OCI-LY7 (cell line): ENCODE measurements at regions not wholly inside any gene's neighbourhood (a gene's known extent, or its start where the extent isn't known, plus 50 kb on each side); places are given as distances from the start of the nearest gene placed in this dataset.

Experiments used
- BruUV-seq: library from RNA; stranded (reverse); fragments of 400-500 nt; replicated peaks from 2 replicates; lab custom pipeline; 2021; lab: Mats Ljungman, UMichigan
- CTCF ChIA-PET: fragments of 300-600 bp; sonication (Branson Sonifier 250); formaldehyde crosslinking; loops from one replicate; lab custom pipeline; 2022; ENCODE audit warnings: antibody characterized with exemption; ENCODE audit not compliant: unreplicated experiment; lab: Charles Lee
- POLR2A ChIA-PET: fragments of 300-600 bp; sonication (Branson Sonifier 250); formaldehyde crosslinking; loops from one replicate; lab custom pipeline; 2022; ENCODE audit warnings: antibody characterized with exemption; lab: Charles Lee
- DNase-seq: peaks from one replicate; pipeline ENCODE4 v3.0.0-alpha.2; 2015; ENCODE audit warnings: low spot score
- H2AFZ ChIP-seq: fragments of 200-600 bp; sonication (generic), shearing (Covaris generic); 2 replicates; pipeline ENCODE4 v1.6.1; 2014; ENCODE audit warnings: mild to moderate bottlenecking, antibody characterized with exemption, low read length, moderate library complexity
- H3K27ac ChIP-seq: fragments of 200-600 bp; sonication (generic); 2 replicates; pipeline ENCODE4 v1.5.1; 2014; ENCODE audit warnings: mixed run types, low read depth, mild to moderate bottlenecking, moderate library complexity, low read length, inconsistent platforms; ENCODE audit not compliant: poor library complexity, severe bottlenecking
- H3K36me3 ChIP-seq: fragments of 200-600 bp; sonication (generic); 2 replicates; pipeline ENCODE4 v1.6.1; 2014; ENCODE audit warnings: mild to moderate bottlenecking, antibody characterized with exemption, low read length, moderate library complexity, mixed read lengths; ENCODE audit not compliant: insufficient read depth
- H3K4me1 ChIP-seq: fragments of 200-600 bp; sonication (generic); 2 replicates; pipeline ENCODE4 v1.5.1; 2014; ENCODE audit warnings: mild to moderate bottlenecking, low read length; ENCODE audit not compliant: insufficient read depth, poor library complexity, severe bottlenecking
- H3K4me2 ChIP-seq: fragments of 200-600 bp; sonication (generic); 2 replicates; pipeline ENCODE4 v1.6.1; 2014; ENCODE audit warnings: mild to moderate bottlenecking, low read length
- H3K4me3 ChIP-seq: fragments of 200-600 bp; sonication (generic); 2 replicates; pipeline ENCODE4 v1.5.1; 2014; ENCODE audit warnings: mild to moderate bottlenecking, low read depth, low read length; ENCODE audit not compliant: poor library complexity, severe bottlenecking
- H3K79me2 ChIP-seq: fragments of 200-600 bp; sonication (generic); 2 replicates; pipeline ENCODE4 v1.6.1; 2016; ENCODE audit warnings: low read depth, mild to moderate bottlenecking, low read length, moderate library complexity, mixed read lengths; ENCODE audit not compliant: insufficient read depth
- H3K9me2 ChIP-seq: fragments of 200-600 bp; sonication (generic); 2 replicates; pipeline ENCODE4 v1.6.1; 2016; ENCODE audit warnings: mild to moderate bottlenecking, low read length, mixed read lengths; ENCODE audit not compliant: insufficient read depth
- H3K9me3 ChIP-seq: fragments of 200-600 bp; sonication (generic); 2 replicates; pipeline ENCODE4 v1.6.1; 2014; ENCODE audit warnings: mild to moderate bottlenecking, mixed run types, low read length, mixed read lengths
- H4K20me1 ChIP-seq: fragments of 200-600 bp; sonication (generic); 2 replicates; pipeline ENCODE4 v1.6.1; 2014; ENCODE audit warnings: mild to moderate bottlenecking, antibody characterized with exemption, low read length, moderate library complexity, mixed read lengths; ENCODE audit not compliant: insufficient read depth
- EZH2phosphoT487 ChIP-seq: fragments of 200-600 bp; sonication (generic); IDR thresholded peaks from 2 replicates; pipeline ENCODE4 v1.6.1; 2018; ENCODE audit warnings: low read depth, borderline replicate concordance, mild to moderate bottlenecking, mixed run types, antibody characterized with exemption, low read length, moderate library complexity, mixed read lengths
- intact Hi-C: fragments of 100-400 bp; cut with micrococcal nuclease; formaldehyde crosslinking; loops from one replicate; pipeline ENCODE4 v1.10.0; 2022; ENCODE audit not compliant: unreplicated experiment
- TF ChIP-seq, protein P1 (sequence below): fragments of 200-600 bp; sonication (generic); conservative IDR thresholded peaks from 2 replicates; pipeline ENCODE4 v1.5.1; 2014; ENCODE audit warnings: mild to moderate bottlenecking, antibody characterized with exemption, low read length, moderate library complexity, mixed read lengths

DNA sequence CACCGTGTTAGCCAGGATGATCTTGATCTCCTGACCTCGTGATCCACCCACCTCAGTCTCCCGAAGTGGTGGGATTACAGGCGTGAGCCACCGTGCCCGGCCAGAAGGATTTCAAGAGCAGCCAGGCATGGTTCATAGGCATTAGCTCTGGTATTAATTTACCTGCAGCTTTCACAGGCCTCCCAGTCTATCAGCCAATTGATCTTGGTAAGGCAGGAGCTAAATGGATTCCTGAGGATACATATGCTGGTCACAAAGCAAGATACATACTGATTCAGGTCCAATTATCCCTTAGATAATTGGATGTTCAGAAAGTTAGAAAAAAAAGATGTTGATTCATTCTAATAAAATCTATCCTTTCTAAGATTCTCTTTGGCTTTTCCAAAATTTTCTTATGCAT, 487.1 kb downstream of the TLE1 start:
- DNase-seq = no peak
- H3K27ac ChIP-seq = no peak overlapping the region
- no peaks in the 10 kb centered on the region for H3K79me2 ChIP-seq
- no peak overlapping the region for H3K4me3 ChIP-seq
- intact Hi-C loops = no loop called here
- no peak overlapping the region for H3K4me2 ChIP-seq
- H3K9me2 ChIP-seq = no peaks in the 10 kb centered on the region
- no peak for TF ChIP-seq EZH2phosphoT487
- TF ChIP-seq, protein P1, sequence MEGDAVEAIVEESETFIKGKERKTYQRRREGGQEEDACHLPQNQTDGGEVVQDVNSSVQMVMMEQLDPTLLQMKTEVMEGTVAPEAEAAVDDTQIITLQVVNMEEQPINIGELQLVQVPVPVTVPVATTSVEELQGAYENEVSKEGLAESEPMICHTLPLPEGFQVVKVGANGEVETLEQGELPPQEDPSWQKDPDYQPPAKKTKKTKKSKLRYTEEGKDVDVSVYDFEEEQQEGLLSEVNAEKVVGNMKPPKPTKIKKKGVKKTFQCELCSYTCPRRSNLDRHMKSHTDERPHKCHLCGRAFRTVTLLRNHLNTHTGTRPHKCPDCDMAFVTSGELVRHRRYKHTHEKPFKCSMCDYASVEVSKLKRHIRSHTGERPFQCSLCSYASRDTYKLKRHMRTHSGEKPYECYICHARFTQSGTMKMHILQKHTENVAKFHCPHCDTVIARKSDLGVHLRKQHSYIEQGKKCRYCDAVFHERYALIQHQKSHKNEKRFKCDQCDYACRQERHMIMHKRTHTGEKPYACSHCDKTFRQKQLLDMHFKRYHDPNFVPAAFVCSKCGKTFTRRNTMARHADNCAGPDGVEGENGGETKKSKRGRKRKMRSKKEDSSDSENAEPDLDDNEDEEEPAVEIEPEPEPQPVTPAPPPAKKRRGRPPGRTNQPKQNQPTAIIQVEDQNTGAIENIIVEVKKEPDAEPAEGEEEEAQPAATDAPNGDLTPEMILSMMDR = no peak
- H3K4me1 ChIP-seq = no peaks in the 10 kb centered on the region
- ChIA-PET POLR2A (no interaction called here), CTCF (no interaction called here)
- H2AFZ ChIP-seq = no peak overlapping the region
- no peaks in the 10 kb centered on the region for H4K20me1 ChIP-seq
- H3K36me3 ChIP-seq = no peaks in the 10 kb centered on the region
- BruUV-seq = no TSS peak
- H3K9me3 ChIP-seq = no peaks in the 10 kb centered on the region

DNA sequence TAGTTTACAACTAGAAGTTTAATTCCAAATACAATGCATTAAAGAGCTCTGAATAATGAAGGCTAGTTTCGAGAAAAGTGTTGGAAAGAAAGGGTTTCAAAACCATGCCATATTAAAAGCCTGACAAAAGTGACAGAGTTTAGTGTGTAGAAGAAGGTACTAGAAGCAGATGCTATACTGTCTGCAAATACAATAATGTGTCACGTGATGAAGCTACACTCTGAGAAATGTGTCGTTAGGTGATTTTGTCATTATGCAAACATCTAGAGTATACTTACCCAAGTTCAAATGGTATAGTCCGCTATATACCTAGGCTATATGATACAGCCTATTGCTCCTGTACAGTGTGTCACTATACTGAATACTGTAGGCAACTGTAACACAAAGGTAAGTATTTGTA, 494.1 kb downstream of the TLE1 start:
- DNase-seq = no peak
- no peaks in the 10 kb centered on the region for H3K9me3 ChIP-seq
- no peaks in the 10 kb centered on the region for H3K36me3 ChIP-seq
- TF ChIP-seq EZH2phosphoT487 = no peak
- no peaks in the 10 kb centered on the region for H3K4me1 ChIP-seq
- POLR2A ChIA-PET = no interaction called here
- no peak overlapping the region for H2AFZ ChIP-seq
- no peak overlapping the region for H3K4me2 ChIP-seq
- no peak overlapping the region for H3K27ac ChIP-seq
- intact Hi-C loops = no loop called here
- H4K20me1 ChIP-seq = no peaks in the 10 kb centered on the region
- CTCF ChIA-PET = no interaction called here
- H3K4me3 ChIP-seq = no peak overlapping the region
- H3K9me2 ChIP-seq = no peaks in the 10 kb centered on the region
- BruUV-seq = no TSS peak
- no peaks in the 10 kb centered on the region for H3K79me2 ChIP-seq

DNA sequence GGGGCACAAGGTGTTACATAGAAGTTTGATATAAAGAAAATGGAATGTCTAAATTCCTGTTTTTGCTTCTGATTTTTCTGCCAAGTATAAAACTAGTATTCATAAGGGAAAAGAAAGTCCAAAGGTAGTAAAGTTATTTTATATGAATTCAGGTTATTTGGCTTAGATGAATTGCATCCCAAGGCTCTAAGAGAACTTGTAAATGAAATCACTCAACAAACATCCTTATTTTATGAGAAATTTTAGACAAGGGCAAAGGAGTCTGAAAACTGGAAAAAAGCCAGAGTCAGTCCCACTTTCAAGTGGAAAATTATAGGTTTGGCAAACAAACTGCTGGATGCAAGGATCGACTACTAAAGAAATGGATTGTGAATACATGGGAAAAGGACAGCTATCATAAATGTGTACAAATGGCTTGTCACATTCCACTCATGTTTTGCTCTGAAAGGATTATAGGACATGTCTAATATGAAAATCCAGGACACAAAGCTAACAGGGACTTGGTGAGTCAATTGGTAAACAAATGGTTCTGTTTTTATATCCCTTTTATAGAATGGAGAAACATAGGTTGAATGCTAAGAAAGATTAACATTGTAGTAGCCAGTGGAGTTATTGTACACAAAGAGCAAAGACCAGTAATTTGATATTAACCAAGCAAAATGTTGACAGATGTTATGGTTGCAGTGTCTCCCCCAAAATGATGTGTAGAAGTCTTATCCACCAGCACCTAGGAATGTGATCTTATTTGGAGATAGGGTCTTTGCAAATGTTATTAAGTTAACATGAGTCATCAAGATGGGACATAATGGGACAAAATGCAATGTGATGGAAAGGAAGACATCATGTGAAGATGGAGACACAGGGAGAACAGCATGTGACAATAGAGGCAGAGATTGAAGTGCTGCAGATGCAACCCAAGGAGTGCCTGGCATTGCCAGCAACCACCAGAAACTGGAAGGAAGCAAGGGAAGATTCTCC, 495.7 kb downstream of the TLE1 start:
- Histone ChIP-seq H3K4me2 (no peak overlapping the region), H3K79me2 (no peaks in the 10 kb centered on the region), H3K9me2 (no peaks in the 10 kb centered on the region), H3K9me3 (no peaks in the 10 kb centered on the region), H3K4me3 (no peak overlapping the region), H3K27ac (no peak overlapping the region), H3K4me1 (no peaks in the 10 kb centered on the region), H3K36me3 (no peaks in the 10 kb centered on the region), H2AFZ (no peak overlapping the region), H4K20me1 (no peaks in the 10 kb centered on the region)
- no peak for TF ChIP-seq EZH2phosphoT487
- TF ChIP-seq, protein P1 = no peak
- no TSS peak for BruUV-seq
- intact Hi-C loops = no loop called here
- ChIA-PET CTCF (no interaction called here), POLR2A (no interaction called here)
- DNase-seq = no peak
